GM10248 (cell line): ENCODE measurements at regions not wholly inside any gene's neighbourhood (a gene's known extent, or its start where the extent isn't known, plus 50 kb on each side); places are given as distances from the start of the nearest gene placed in this dataset.

ENCODE experiments used
- CTCF ChIA-PET: fragments of 300-600 bp; sonication (Branson Sonifier 250); formaldehyde crosslinking; extraction: SDS; loops from one replicate; lab custom pipeline; 2021; ENCODE audit warnings: antibody characterized with exemption; lab: Yijun Ruan, JAX
- POLR2A ChIA-PET: fragments of 350-650 bp; sonication (Branson Sonifier 250); formaldehyde crosslinking; extraction: SDS; loops from one replicate; lab custom pipeline; 2020; ENCODE audit warnings: antibody characterized with exemption; lab: Yijun Ruan, JAX
- DNase-seq: peaks from one replicate; pipeline ENCODE4 v3.0.0; 2012; ENCODE audit errors: extremely low spot score
- TF ChIP-seq, protein P1 (sequence below): IDR thresholded peaks from 2 replicates; pipeline ENCODE4 v1.5.1; 2012; ENCODE audit warnings: mild to moderate bottlenecking, low read depth; ENCODE audit errors: extremely low read depth, missing control alignments, control extremely low read depth

DNA sequence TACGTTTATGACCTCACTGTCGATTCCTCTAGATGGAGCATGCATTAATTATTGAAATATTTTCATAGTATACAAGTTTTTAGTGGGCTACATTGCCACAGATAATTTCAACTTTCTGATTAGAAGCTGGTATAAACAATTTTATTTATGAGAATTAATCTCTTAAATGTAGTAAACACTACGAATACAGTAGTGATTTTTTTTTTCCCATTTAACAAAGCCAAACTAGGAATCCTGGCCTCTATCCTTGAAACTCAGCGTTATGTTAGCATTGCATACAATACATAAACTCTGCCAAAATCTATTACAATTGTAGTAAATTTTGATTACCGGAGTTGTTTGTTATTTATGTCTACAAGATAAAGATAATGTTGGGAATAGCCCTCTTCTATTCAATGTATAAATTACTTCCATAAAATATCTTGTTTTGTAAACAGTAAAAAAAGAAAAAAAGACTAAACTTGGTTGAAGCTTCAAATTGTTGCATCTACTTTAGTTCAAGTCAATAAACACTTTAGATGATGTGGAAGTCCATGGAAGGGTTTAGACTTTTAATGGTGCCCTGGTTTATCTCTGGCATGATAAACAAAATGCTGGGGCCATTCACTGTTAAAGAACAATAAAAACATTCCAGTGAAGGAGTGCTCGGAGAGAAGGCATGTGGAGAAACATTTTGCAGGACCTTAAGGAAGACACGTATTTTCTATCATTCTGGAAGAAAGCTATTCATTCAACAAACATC is 77.3 kb upstream of the NR2F2 start:
- ChIA-PET CTCF (interaction anchor here (1.1 kb wide), 1 partner anchor 9 kb away, joined by 4 read pairs; no protein-coding TSS in a partner anchor), POLR2A (no interaction called here)
- TF ChIP-seq, protein P1, sequence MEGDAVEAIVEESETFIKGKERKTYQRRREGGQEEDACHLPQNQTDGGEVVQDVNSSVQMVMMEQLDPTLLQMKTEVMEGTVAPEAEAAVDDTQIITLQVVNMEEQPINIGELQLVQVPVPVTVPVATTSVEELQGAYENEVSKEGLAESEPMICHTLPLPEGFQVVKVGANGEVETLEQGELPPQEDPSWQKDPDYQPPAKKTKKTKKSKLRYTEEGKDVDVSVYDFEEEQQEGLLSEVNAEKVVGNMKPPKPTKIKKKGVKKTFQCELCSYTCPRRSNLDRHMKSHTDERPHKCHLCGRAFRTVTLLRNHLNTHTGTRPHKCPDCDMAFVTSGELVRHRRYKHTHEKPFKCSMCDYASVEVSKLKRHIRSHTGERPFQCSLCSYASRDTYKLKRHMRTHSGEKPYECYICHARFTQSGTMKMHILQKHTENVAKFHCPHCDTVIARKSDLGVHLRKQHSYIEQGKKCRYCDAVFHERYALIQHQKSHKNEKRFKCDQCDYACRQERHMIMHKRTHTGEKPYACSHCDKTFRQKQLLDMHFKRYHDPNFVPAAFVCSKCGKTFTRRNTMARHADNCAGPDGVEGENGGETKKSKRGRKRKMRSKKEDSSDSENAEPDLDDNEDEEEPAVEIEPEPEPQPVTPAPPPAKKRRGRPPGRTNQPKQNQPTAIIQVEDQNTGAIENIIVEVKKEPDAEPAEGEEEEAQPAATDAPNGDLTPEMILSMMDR, result no peak
- no peak for DNase-seq

DNA sequence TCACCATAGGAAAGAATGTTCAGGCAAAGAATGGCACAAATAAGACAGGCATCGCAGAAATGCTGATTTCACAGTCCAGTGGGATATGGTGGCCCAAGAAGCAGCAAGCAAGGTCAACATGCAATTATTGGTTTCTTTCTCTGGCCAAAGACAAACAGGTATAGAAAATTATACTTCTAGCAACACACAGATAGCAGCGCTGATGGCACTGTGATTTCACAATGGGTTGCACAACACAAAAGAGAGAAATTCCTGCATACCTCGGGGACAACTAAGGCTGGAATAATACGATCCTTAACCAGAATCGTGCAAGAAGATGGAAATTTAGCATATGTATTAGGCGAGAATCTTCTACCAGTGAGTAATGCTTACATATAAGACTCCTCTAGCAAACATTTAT is 76.3 kb upstream of the NR2F2 start:
- DNase-seq, result no peak
- ChIA-PET POLR2A (no interaction called here), CTCF (interaction anchor here (1.1 kb wide), 1 partner anchor 10 kb away, joined by 4 read pairs; no protein-coding TSS in a partner anchor)
- TF ChIP-seq, protein P1, result no peak

DNA sequence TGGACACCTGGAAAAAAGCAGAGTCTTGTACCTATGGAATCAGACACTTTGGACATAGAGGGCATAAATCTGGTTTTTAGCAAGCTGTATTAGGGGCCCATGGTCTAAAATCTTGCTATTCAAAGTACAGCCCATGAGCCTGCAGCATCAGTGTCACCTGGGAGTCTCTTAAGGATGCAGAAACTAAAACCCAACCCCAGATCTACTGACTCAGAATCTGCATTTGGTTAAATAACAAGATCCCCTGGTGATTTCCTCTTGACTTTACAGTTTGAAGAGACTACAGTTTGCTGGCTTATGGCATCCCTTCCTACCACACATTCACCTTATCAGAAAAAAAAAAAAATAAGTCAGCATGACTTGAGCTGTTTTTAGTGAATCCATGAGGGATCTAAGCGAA is 74.9 kb upstream of the NR2F2 start:
- no peak for DNase-seq
- CTCF ChIA-PET, result interaction anchor here (1.3 kb wide), 2 partner anchors 13 to 37 kb away, joined by 3 to 6 read pairs; no protein-coding TSS in a partner anchor
- POLR2A ChIA-PET, result no interaction called here
- TF ChIP-seq, protein P1, result no peak

DNA sequence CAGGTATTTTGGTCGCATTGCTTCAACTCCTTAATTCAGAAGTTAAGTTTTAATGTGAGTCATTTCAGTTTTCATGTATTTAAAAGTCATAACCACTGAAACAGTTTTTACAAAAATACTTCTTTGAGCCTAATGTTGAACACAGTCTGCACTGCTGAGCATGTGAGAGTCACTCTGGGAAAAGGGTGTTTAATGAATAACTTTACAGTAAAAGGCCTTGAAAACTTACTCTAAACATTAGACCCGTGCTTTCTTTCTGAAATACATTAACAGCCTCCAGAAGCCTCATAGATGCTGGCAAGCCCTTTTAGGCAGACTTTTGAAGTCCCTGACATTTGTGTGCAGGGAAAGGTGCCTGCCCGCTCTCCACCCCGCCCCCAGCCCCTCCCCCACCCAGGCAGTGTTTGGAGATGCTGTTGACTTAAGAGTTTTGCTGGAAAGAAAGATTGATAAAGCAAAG is 68.9 kb upstream of the NR2F2 start:
- DNase-seq, result no peak
- CTCF ChIA-PET, result interaction anchor here (1.4 kb wide), 1 partner anchor 12 kb away, joined by 3 read pairs; no protein-coding TSS in a partner anchor
- TF ChIP-seq, protein P1, result no peak
- POLR2A ChIA-PET, result no interaction called here

DNA sequence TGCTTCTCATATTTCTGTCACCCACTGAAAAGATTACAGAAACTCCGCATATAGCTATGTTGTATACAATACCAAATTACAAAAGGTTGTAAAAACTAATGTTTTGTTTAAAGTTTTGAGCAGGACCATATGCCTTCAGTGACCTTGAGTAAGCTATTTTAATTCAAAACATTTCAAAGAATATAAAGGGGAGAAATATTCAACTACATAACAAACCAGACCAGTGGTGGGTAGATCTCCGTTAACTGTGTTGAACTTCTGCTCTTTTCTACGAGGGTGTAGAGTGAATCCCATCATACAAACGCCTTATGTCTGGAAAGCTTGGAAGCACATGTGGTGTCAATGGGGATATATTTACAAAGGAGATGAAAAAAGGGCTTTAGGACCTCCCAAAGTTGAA is 68.4 kb upstream of the NR2F2 start:
- POLR2A ChIA-PET, result no interaction called here
- TF ChIP-seq, protein P1, result no peak
- DNase-seq, result no peak
- CTCF ChIA-PET, result interaction anchor here (1.4 kb wide), 2 partner anchors 12 to 27 kb away, joined by 3 to 4 read pairs; no protein-coding TSS in a partner anchor

DNA sequence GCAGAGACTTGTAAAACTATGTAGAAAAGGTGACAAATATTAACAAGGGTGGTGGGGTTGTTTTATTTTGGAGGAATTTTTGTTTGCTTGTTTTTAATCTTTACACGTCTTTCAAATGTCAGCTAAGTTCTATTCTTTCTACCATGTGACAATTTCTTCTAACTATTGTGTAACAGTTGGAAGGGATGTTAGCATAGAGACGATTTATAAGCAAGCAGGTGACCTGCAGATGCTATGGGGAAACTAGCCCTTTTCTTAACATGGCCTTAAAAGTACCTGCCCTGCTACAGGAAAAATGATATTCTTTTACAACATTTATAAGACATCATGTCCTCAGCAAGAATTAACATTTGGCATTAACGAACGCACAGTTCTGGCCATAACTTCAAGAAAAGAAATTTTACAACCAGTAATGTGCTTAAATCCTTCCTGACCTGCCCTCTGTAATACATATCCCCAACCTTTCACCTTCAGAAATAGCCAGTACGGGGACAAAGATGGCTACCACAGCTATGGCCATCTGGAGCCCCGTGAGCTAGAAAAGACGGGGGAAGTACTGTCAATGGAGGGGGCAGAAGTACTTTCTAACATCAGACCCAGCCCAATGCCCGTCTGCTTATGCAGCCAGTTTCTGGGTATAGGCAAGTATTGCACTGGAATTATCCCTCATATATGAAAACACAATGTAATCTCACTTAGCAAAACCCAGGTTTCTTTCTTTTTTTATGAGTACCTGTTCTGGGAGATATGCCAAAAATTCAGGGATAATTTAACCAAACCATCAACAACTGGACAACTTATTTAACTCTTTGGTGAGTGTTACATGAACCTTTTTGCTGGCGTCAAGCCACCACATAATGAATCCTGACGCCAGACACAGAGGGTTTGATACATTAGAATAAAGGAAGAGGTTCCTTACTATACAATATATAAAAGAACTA is 67.7 kb upstream of the NR2F2 start:
- no peak for DNase-seq
- ChIA-PET CTCF (interaction anchor here (1.4 kb wide), 1 partner anchor 27 kb away, joined by 4 read pairs; no protein-coding TSS in a partner anchor), POLR2A (no interaction called here)
- TF ChIP-seq, protein P1, result no peak
